ENCODE measurements at regions not wholly inside any gene's neighbourhood (a gene's known extent, or its start where the extent isn't known, plus 50 kb on each side); places are given as distances from the start of the nearest gene placed in this dataset.
"Not testable (repeated sequence)": the region's sequence is repeated elsewhere in the genome, so short reads cannot be mapped to it uniquely, and the experiment has no call there.

GRCh38 chr11:122441666-122442035 lies 213.9 kb upstream of the UBASH3B start:
- DNase-seq (ENCODE audit: low spot score): no peak

GRCh38 chr11:122440811-122441665 lies 214.5 kb upstream of the UBASH3B start:
- DNase-seq (ENCODE audit: low spot score): no peak

- peak; percentile 10 for DNase-seq (ENCODE audit: low spot score)
Observed at GRCh38 chr11:122439866-122440810, 215.4 kb upstream of the UBASH3B start.

GRCh38 chr11:122436188-122436555 lies 219.3 kb upstream of the UBASH3B start:
- no peak for DNase-seq (ENCODE audit: low spot score)

GRCh38 chr11:122435540-122436187 lies 219.9 kb upstream of the UBASH3B start:
- DNase-seq (ENCODE audit: low spot score): no peak

- no peak for DNase-seq (ENCODE audit: low spot score)
Observed at GRCh38 chr11:122434786-122435185, 220.7 kb upstream of the UBASH3B start.

GRCh38 chr11:122430490-122430889 lies 225.0 kb upstream of the UBASH3B start:
- no peak for DNase-seq (ENCODE audit: low spot score)

- no peak for DNase-seq (ENCODE audit: low spot score)
Observed at GRCh38 chr11:122426073-122426472, 229.4 kb upstream of the UBASH3B start.

GRCh38 chr11:122424636-122425035 lies 230.9 kb upstream of the UBASH3B start:
- no peak for DNase-seq (ENCODE audit: low spot score)

- no peak for DNase-seq (ENCODE audit: low spot score)
Observed at GRCh38 chr11:122423886-122424285, 231.6 kb upstream of the UBASH3B start.

- no peak for DNase-seq (ENCODE audit: low spot score)
Observed at GRCh38 chr11:122423273-122423672, 232.2 kb upstream of the UBASH3B start.

GRCh38 chr11:122422682-122423081 lies 232.8 kb upstream of the UBASH3B start:
- DNase-seq (ENCODE audit: low spot score): no peak

- DNase-seq (ENCODE audit: low spot score): no peak
Observed at GRCh38 chr11:122421702-122422101, 233.8 kb upstream of the UBASH3B start.

GRCh38 chr11:122418032-122418431 lies 237.5 kb upstream of the UBASH3B start:
- DNase-seq (ENCODE audit: low spot score): no peak

GRCh38 chr11:122414406-122415018 lies 241.0 kb upstream of the UBASH3B start:
- no peak for DNase-seq (ENCODE audit: low spot score)

- DNase-seq (ENCODE audit: low spot score): no peak
Observed at GRCh38 chr11:122413677-122414076, 241.8 kb upstream of the UBASH3B start.

GRCh38 chr11:122412581-122412980 lies 242.9 kb upstream of the UBASH3B start:
- DNase-seq (ENCODE audit: low spot score): no peak

GRCh38 chr11:122406466-122406865 lies 249.1 kb upstream of the UBASH3B start:
- no peak for DNase-seq (ENCODE audit: low spot score)

GRCh38 chr11:122405547-122406341 lies 249.8 kb upstream of the UBASH3B start:
- no peak for DNase-seq (ENCODE audit: low spot score)

- no peak for DNase-seq (ENCODE audit: low spot score)
Observed at GRCh38 chr11:122404571-122404970, 251.0 kb upstream of the UBASH3B start.

- DNase-seq (ENCODE audit: low spot score): not testable (repeated sequence)
Observed at GRCh38 chr11:122401581-122401980, 253.9 kb upstream of the UBASH3B start.

Measured in HuH-7 (cell line).